ENCODE measurements at regions not wholly inside any gene's neighbourhood (a gene's known extent, or its start where the extent isn't known, plus 50 kb on each side); places are given as distances from the start of the nearest gene placed in this dataset.

GRCh38 chr1:230000493-230001184 is 66.4 kb upstream of the GALNT2 start:
- TF ChIP-seq, protein P1, sequence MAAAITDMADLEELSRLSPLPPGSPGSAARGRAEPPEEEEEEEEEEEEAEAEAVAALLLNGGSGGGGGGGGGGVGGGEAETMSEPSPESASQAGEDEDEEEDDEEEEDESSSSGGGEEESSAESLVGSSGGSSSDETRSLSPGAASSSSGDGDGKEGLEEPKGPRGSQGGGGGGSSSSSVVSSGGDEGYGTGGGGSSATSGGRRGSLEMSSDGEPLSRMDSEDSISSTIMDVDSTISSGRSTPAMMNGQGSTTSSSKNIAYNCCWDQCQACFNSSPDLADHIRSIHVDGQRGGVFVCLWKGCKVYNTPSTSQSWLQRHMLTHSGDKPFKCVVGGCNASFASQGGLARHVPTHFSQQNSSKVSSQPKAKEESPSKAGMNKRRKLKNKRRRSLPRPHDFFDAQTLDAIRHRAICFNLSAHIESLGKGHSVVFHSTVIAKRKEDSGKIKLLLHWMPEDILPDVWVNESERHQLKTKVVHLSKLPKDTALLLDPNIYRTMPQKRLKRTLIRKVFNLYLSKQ (tag by site-specific recombination; IDR thresholded peaks at IDR 0.05; ENCODE audit: borderline replicate concordance), result no peak
- no peak for TF ChIP-seq SP2 (tag by site-specific recombination; IDR thresholded peaks at IDR 0.05)
- CTCF ChIA-PET, result no interaction called here
- Histone ChIP-seq H3K9me3 (ENCODE audit: control insufficient read depth, insufficient read depth, low read depth, low read length) (no peaks in the 10 kb centered on the region), H3K36me3 (ENCODE audit: control insufficient read depth in 2 of 2, insufficient read depth in 1 of 2, low read length in 2 of 2) (no peaks in the 10 kb centered on the region), H3K27ac (ENCODE audit: extremely low read depth, low read depth, low read length) (no peak overlapping the region), H3K4me1 (ENCODE audit: control insufficient read depth, insufficient read depth, low read length) (no peaks in the 10 kb centered on the region), H3K4me3 (ENCODE audit: low read depth, low read length) (no peak overlapping the region)
- POLR2A ChIA-PET, result no interaction called here

- TF ChIP-seq, protein P2, sequence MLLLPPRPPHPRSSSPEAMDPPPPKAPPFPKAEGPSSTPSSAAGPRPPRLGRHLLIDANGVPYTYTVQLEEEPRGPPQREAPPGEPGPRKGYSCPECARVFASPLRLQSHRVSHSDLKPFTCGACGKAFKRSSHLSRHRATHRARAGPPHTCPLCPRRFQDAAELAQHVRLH (tag by site-specific recombination; IDR thresholded peaks at IDR 0.05), result no peak
- TF ChIP-seq ZIC2 (tag by site-specific recombination; IDR thresholded peaks at IDR 0.05) (peak; percentile 35), SCRT1 (tag by site-specific recombination; IDR thresholded peaks at IDR 0.05; ENCODE audit: borderline replicate concordance) (no peak)
- ChIA-PET POLR2A (no interaction called here), CTCF (interaction anchor here (0.6 kb wide), 1 partner anchor 164 kb away, joined by 3 read pairs; no protein-coding TSS in a partner anchor)
- Histone ChIP-seq H3K4me1 (ENCODE audit: control insufficient read depth, insufficient read depth, low read length) (no peaks in the 10 kb centered on the region), H3K9me3 (ENCODE audit: control insufficient read depth, insufficient read depth, low read depth, low read length) (no peaks in the 10 kb centered on the region), H3K27ac (ENCODE audit: extremely low read depth, low read depth, low read length) (no peak overlapping the region), H3K36me3 (ENCODE audit: control insufficient read depth in 2 of 2, insufficient read depth in 1 of 2, low read length in 2 of 2) (no peaks in the 10 kb centered on the region), H3K4me3 (ENCODE audit: low read depth, low read length) (no peak overlapping the region)
These were observed 64.8 kb upstream of the GALNT2 start for GRCh38 chr1:230002164-230002803.

DNA sequence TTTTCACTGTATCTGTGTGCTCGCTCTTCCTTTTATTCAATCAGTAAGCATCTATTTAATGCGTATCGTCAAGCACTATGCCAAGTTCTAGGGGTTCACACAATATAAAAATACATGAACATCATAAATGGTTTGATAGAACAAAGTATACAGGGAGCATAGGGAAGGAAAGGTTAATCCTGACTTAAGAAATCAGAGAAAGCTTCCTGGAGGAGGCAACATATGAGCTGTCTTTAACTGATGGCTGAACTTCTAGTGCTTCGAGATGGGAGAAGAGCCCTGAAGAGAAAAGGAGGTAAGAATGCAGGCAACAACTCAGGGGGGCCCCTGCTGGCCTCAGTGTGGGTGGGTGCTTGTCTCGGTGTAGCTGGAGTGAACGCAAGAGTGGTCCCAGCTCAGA is 63.6 kb upstream of the GALNT2 start:
- TF ChIP-seq ZNF707 (tag by site-specific recombination; IDR thresholded peaks at IDR 0.05) (no peak), ZNF311 (tag by site-specific recombination; IDR thresholded peaks at IDR 0.05; ENCODE audit: borderline replicate concordance) (no peak), ZNF596 (tag by site-specific recombination; IDR thresholded peaks at IDR 0.05) (no peak), KLF7 (tag by site-specific recombination; IDR thresholded peaks at IDR 0.05; ENCODE audit: borderline replicate concordance) (no peak), ZNF133 (tag by site-specific recombination; IDR thresholded peaks at IDR 0.05) (no peak), GLI2 (tag by site-specific recombination; IDR thresholded peaks at IDR 0.05; ENCODE audit: borderline replicate concordance, low read depth) (no peak), ZNF274 (IDR thresholded peaks at IDR 0.05; ENCODE audit: low read length) (no peak), ZNF274 (tag by site-specific recombination; IDR thresholded peaks at IDR 0.05; ENCODE audit: borderline replicate concordance) (no peak), ZNF184 (tag by site-specific recombination; IDR thresholded peaks at IDR 0.05) (no peak), ZNF626 (tag by site-specific recombination; IDR thresholded peaks at IDR 0.05) (no peak), ZNF585B (tag by site-specific recombination; IDR thresholded peaks at IDR 0.05) (no peak), MEIS1 (CRISPR knock-in tag; IDR thresholded peaks at IDR 0.05; ENCODE audit: borderline replicate concordance) (no peak), ZNF202 (tag by site-specific recombination; IDR thresholded peaks at IDR 0.05; ENCODE audit: borderline replicate concordance) (no peak), ZNF747 (tag by site-specific recombination; IDR thresholded peaks at IDR 0.05) (no peak), ZNF121 (tag by site-specific recombination; IDR thresholded peaks at IDR 0.05) (no peak)
- TF ChIP-seq, protein P3, sequence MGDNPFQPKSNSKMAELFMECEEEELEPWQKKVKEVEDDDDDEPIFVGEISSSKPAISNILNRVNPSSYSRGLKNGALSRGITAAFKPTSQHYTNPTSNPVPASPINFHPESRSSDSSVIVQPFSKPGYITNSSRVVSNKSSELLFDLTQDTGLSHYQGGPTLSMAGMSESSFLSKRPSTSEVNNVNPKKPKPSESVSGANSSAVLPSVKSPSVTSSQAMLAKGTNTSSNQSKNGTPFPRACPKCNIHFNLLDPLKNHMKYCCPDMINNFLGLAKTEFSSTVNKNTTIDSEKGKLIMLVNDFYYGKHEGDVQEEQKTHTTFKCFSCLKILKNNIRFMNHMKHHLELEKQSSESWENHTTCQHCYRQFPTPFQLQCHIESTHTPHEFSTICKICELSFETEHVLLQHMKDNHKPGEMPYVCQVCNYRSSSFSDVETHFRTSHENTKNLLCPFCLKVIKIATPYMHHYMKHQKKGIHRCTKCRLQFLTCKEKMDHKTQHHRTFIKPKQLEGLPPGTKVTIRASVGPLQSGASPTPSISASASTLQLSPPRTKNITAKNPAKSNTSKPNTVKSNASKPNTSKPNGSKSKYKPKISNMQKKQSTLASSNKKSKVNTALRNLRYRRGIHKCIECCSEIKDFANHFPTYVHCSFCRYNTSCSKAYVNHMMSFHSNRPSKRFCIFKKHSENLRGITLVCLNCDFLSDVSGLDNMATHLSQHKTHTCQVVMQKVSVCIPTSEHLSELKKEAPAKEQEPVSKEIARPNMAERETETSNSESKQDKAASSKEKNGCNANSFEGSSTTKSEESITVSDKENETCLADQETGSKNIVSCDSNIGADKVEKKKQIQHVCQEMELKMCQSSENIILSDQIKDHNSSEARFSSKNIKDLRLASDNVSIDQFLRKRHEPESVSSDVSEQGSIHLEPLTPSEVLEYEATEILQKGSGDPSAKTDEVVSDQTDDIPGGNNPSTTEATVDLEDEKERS (tag by site-specific recombination; IDR thresholded peaks at IDR 0.05), result no peak
- H3K9me3 ChIP-seq (ENCODE audit: control insufficient read depth, insufficient read depth, low read depth, low read length), result no peaks in the 10 kb centered on the region
- H3K4me3 ChIP-seq (ENCODE audit: low read depth, low read length), result no peak overlapping the region
- H3K36me3 ChIP-seq (ENCODE audit: control insufficient read depth in 2 of 2, insufficient read depth in 1 of 2, low read length in 2 of 2), result no peaks in the 10 kb centered on the region
- ChIA-PET POLR2A (no interaction called here), CTCF (no interaction called here)
- no peak overlapping the region for H3K27ac ChIP-seq (ENCODE audit: extremely low read depth, low read depth, low read length)
- H3K4me1 ChIP-seq (ENCODE audit: control insufficient read depth, insufficient read depth, low read length), result no peaks in the 10 kb centered on the region

Data from HEK293 (cell line).